A673 (cell line): ENCODE measurements at regions not wholly inside any gene's neighbourhood (a gene's known extent, or its start where the extent isn't known, plus 50 kb on each side); places are given as distances from the start of the nearest gene placed in this dataset.

Experiments used
- BruUV-seq: library from RNA; stranded (reverse); fragments of 400-500 nt; replicated peaks from 2 replicates; lab custom pipeline; 2021; lab: Mats Ljungman, UMichigan
- CTCF ChIA-PET: fragments of 300-600 bp; sonication (Branson Sonifier 250); formaldehyde crosslinking; loops from one replicate; lab custom pipeline; 2022; ENCODE audit warnings: antibody characterized with exemption; lab: Charles Lee
- POLR2A ChIA-PET: fragments of 300-600 bp; sonication (Branson Sonifier 250); formaldehyde crosslinking; loops from one replicate; lab custom pipeline; 2022; ENCODE audit warnings: antibody characterized with exemption; ENCODE audit not compliant: low non-redundant PET; lab: Charles Lee
- DNase-seq: peaks from one replicate; pipeline ENCODE4 v3.0.0-alpha.2; 2015; ENCODE audit warnings: low spot score
- H3K27ac ChIP-seq: fragments of 200-600 bp; sonication (generic); 2 replicates; pipeline ENCODE4 v1.5.1; 2016; ENCODE audit warnings: mixed run types, low read depth, mild to moderate bottlenecking, mixed read lengths, antibody characterized with exemption, low read length; ENCODE audit not compliant: poor library complexity, severe bottlenecking
- H3K27me3 ChIP-seq: fragments of 200-600 bp; sonication (generic); replicated peaks from 2 replicates; pipeline ENCODE4 v1.6.1; 2017; ENCODE audit warnings: mixed run types, low read depth, mild to moderate bottlenecking, mixed read lengths, antibody characterized with exemption, low read length; ENCODE audit not compliant: insufficient read depth, poor library complexity
- H3K36me3 ChIP-seq: fragments of 200-600 bp; sonication (generic); 2 replicates; pipeline ENCODE4 v1.6.1; 2016; ENCODE audit warnings: mixed run types, mild to moderate bottlenecking, mixed read lengths, antibody characterized with exemption, low read length; ENCODE audit not compliant: insufficient read depth, poor library complexity, severe bottlenecking
- H3K4me1 ChIP-seq: fragments of 200-600 bp; sonication (generic); 2 replicates; pipeline ENCODE4 v1.6.1; 2017; ENCODE audit warnings: mixed run types, mild to moderate bottlenecking, mixed read lengths, antibody characterized with exemption, low read length; ENCODE audit not compliant: insufficient read depth, poor library complexity, severe bottlenecking
- H3K4me3 ChIP-seq: fragments of 200-600 bp; sonication (generic); 2 replicates; pipeline ENCODE4 v1.5.1; 2016; ENCODE audit warnings: low read depth, mixed run types, mild to moderate bottlenecking, mixed read lengths, low read length; ENCODE audit not compliant: poor library complexity, severe bottlenecking
- H3K9me3 ChIP-seq: fragments of 200-600 bp; sonication (generic); 2 replicates; pipeline ENCODE4 v1.6.1; 2016; ENCODE audit warnings: mixed run types, low read depth, mild to moderate bottlenecking, mixed read lengths, antibody characterized with exemption, low read length; ENCODE audit not compliant: poor library complexity, severe bottlenecking
- CTCF ChIP-seq: fragments of 300-800, 200-600 bp; sonication (generic); conservative IDR thresholded peaks from 2 replicates; pipeline ENCODE4 v1.5.1; 2017; ENCODE audit warnings: low read depth, mild to moderate bottlenecking, antibody characterized with exemption, low read length, moderate library complexity, mixed read lengths
- EZH2 ChIP-seq: fragments of 200-600 bp; sonication (generic); IDR thresholded peaks from 2 replicates; pipeline ENCODE4 v1.6.1; 2017; ENCODE audit warnings: borderline replicate concordance, low read depth, mild to moderate bottlenecking, mixed read lengths, antibody characterized with exemption, low read length; ENCODE audit not compliant: poor library complexity, severe bottlenecking
- intact Hi-C: fragments of 100-400 bp; cut with micrococcal nuclease; formaldehyde crosslinking; loops from one replicate; pipeline ENCODE4 v1.10.0; 2022; ENCODE audit not compliant: unreplicated experiment

GRCh38 chr10:116798859-116799258 is 50.4 kb upstream of the ENO4 start:
- ChIA-PET CTCF (interaction anchor here (3.7 kb wide), 1 partner anchor 368 kb away, joined by 28 read pairs; no protein-coding TSS in a partner anchor), POLR2A (no interaction called here)
- Histone ChIP-seq H3K36me3 (no peaks in the 10 kb centered on the region), H3K4me3 (no peak overlapping the region), H3K9me3 (no peaks in the 10 kb centered on the region), H3K27me3 (no peaks in the 10 kb centered on the region), H3K27ac (no peak overlapping the region), H3K4me1 (peaks cover 24% of the 10 kb centered on the region)
- intact Hi-C loops: loop anchor here (5.0 kb wide), 3 partner anchors 93 to 293 kb away; no protein-coding TSS in a partner anchor
- DNase-seq: no peak
- no TSS peak for BruUV-seq
- TF ChIP-seq CTCF (no peak), EZH2 (no peak)
